HepG2 (cell line): ENCODE measurements at regions not wholly inside any gene's neighbourhood (a gene's known extent, or its start where the extent isn't known, plus 50 kb on each side); places are given as distances from the start of the nearest gene placed in this dataset.

Source experiments
- ATAC-seq: fragments of 200-7000 bp; cut with Tn5 transposase; 3 replicates; pipeline ENCODE4 v1.9.1; 2020; ENCODE audit warnings: mild to moderate bottlenecking, moderate library complexity
- BruUV-seq: library from RNA; stranded (reverse); fragments of 400-500 nt; replicated peaks from 2 replicates; lab custom pipeline; 2021; lab: Mats Ljungman, UMichigan
- CTCF ChIA-PET: fragments of 300-600 bp; formaldehyde crosslinking; extraction: SDS; loops from one replicate; lab custom pipeline; 2021; ENCODE audit warnings: low total read pairs, inconsistent platforms, low intra/inter-chr PET ratio; lab: Yijun Ruan, JAX
- POLR2A ChIA-PET: fragments of 350-600 bp; sonication (Branson Sonifier 250); formaldehyde crosslinking; loops from one replicate; lab custom pipeline; 2020; ENCODE audit warnings: antibody characterized with exemption, inconsistent platforms; lab: Yijun Ruan, JAX
- DNase-seq: peaks from one replicate; pipeline ENCODE4 v3.0.0-alpha.2; 2015; ENCODE audit warnings: low spot score
- FAIRE-seq: peaks from 3 replicates; lab custom pipeline; 2011; peaks lifted over from hg19 to GRCh38; lab: Jason Lieb, UNC
- H2AFZ ChIP-seq: one replicate; pipeline ENCODE4 v1.6.1; 2011; ENCODE audit warnings: low read length, inconsistent platforms
- H3K27ac ChIP-seq: fragments of 300-600 bp; 3 replicates; pipeline ENCODE4 v1.8.0; 2011; ENCODE audit warnings: mixed run types, mild to moderate bottlenecking, mixed read lengths, low read length, inconsistent platforms; ENCODE audit not compliant: insufficient read depth; ENCODE audit errors: extremely low read length
- H3K27me3 ChIP-seq, 2 experiments: fragments of 200-600 bp in 1 of 2; 2 replicates in 1 of 2; 3 replicates in 1 of 2; pipeline versions ENCODE4 v1.6.0 to v1.8.0; 2011; ENCODE audit warnings: low read length in 2 of 2, mild to moderate bottlenecking in 2 of 2, moderate library complexity in 2 of 2, inconsistent platforms in 1 of 2; ENCODE audit not compliant: insufficient read depth in 2 of 2, control insufficient read depth in 1 of 2
- H3K36me3 ChIP-seq, 2 experiments: fragments of 200-600 bp in 1 of 2; replicated peaks in 1 of 2; 2 replicates in 1 of 2; 3 replicates in 1 of 2; pipeline versions ENCODE4 v1.5.1 to v1.8.0; 2011; ENCODE audit warnings: low read length in 2 of 2, inconsistent platforms in 1 of 2; ENCODE audit not compliant: insufficient read depth in 2 of 2, control insufficient read depth in 1 of 2
- H3K4me1 ChIP-seq: 2 replicates; pipeline ENCODE4 v1.5.1; 2012; ENCODE audit warnings: low read length, inconsistent platforms; ENCODE audit not compliant: insufficient read depth
- H3K4me2 ChIP-seq: 2 replicates; pipeline ENCODE4 v1.6.0; 2011; ENCODE audit warnings: low read depth, low read length, inconsistent platforms
- H3K4me3 ChIP-seq, 3 experiments: fragments of 200-600 bp in 1 of 3; sonication (generic), shearing (Covaris generic) in 1 of 3; replicated peaks in 1 of 3; 2 replicates each; pipeline ENCODE4 v1.5.1; 2011 to 2016; ENCODE audit warnings: low read length in 3 of 3, inconsistent platforms in 2 of 3, low read depth in 2 of 3, mild to moderate bottlenecking in 2 of 3, control low read depth in 1 of 3, mixed read lengths in 1 of 3; ENCODE audit not compliant: insufficient read depth in 1 of 3
- H3K79me2 ChIP-seq: one replicate; pipeline ENCODE4 v1.6.1; 2011; ENCODE audit warnings: low read length, inconsistent platforms; ENCODE audit not compliant: insufficient read depth
- H3K9ac ChIP-seq: 2 replicates; pipeline ENCODE4 v1.6.0; 2011; ENCODE audit warnings: mild to moderate bottlenecking, low read depth, low read length, inconsistent platforms; ENCODE audit not compliant: insufficient read depth
- H3K9me3 ChIP-seq: 2 replicates; pipeline ENCODE4 v1.5.1; 2012; ENCODE audit warnings: mild to moderate bottlenecking, low read length
- H4K20me1 ChIP-seq: 2 replicates; pipeline ENCODE4 v1.6.0; 2011; ENCODE audit warnings: inconsistent platforms, mild to moderate bottlenecking, low read length, moderate library complexity; ENCODE audit not compliant: insufficient read depth
- DNMT3B ChIP-seq: conservative IDR thresholded peaks from 2 replicates; pipeline ENCODE4 v1.6.1; 2016; ENCODE audit warnings: missing biosample characterization, control low read depth
- FOXO1 ChIP-seq: sonication (generic); formaldehyde crosslinking; IDR thresholded peaks from 2 replicates; pipeline ENCODE4 v1.4.0; 2020; ENCODE audit warnings: missing genetic modification reagents
- GMEB1 ChIP-seq: sonication (generic); formaldehyde crosslinking; IDR thresholded peaks from 2 replicates; pipeline ENCODE4 v1.5.1; 2020; ENCODE audit warnings: missing genetic modification reagents, mild to moderate bottlenecking, borderline replicate concordance
- GTF3A ChIP-seq: sonication (generic); formaldehyde crosslinking; conservative IDR thresholded peaks from 2 replicates; pipeline ENCODE4 v1.4.0; 2020; ENCODE audit warnings: mild to moderate bottlenecking, missing genetic modification reagents
- HCFC1 ChIP-seq: fragments of 150-350 bp; IDR thresholded peaks from 2 replicates; pipeline ENCODE4 v1.6.1; 2014; ENCODE audit warnings: low read depth, low read length
- HOXA7 ChIP-seq: sonication (generic); formaldehyde crosslinking; IDR thresholded peaks from 2 replicates; pipeline ENCODE4 v1.8.1; 2022; ENCODE audit warnings: mild to moderate bottlenecking, missing genetic modification reagents, moderate library complexity
- JARID2 ChIP-seq: sonication (generic); formaldehyde crosslinking; IDR thresholded peaks from 2 replicates; pipeline ENCODE4 v1.8.1; 2023; ENCODE audit warnings: missing genetic modification reagents, inconsistent platforms; ENCODE audit not compliant: insufficient replicate concordance
- NFYC ChIP-seq: IDR thresholded peaks from 2 replicates; pipeline ENCODE4 v1.6.1; 2016; ENCODE audit warnings: missing genetic modification reagents, missing compliant biosample characterization
- PRDM15 ChIP-seq: sonication (generic); formaldehyde crosslinking; IDR thresholded peaks from 2 replicates; pipeline ENCODE4 v1.4.0; 2020; ENCODE audit warnings: missing genetic modification reagents
- RARG ChIP-seq: sonication (generic); formaldehyde crosslinking; IDR thresholded peaks from 2 replicates; pipeline ENCODE4 v1.4.0; 2020; ENCODE audit warnings: low read depth, mild to moderate bottlenecking, missing genetic modification reagents
- RELA ChIP-seq: sonication (generic); formaldehyde crosslinking; IDR thresholded peaks from 2 replicates; pipeline ENCODE4 v1.4.0; 2020; ENCODE audit warnings: missing genetic modification reagents
- RFXANK ChIP-seq: IDR thresholded peaks from 2 replicates; pipeline ENCODE4 v1.6.1; 2016
- ZFP36 ChIP-seq: fragments of 150-350 bp; IDR thresholded peaks from 2 replicates; pipeline ENCODE4 v1.6.1; 2018; ENCODE audit warnings: borderline replicate concordance, low read length, low read depth; ENCODE audit not compliant: partially characterized antibody
- ZNF160 ChIP-seq: sonication (generic); formaldehyde crosslinking; IDR thresholded peaks from 2 replicates; pipeline ENCODE4 v1.8.0; 2022; ENCODE audit warnings: mild to moderate bottlenecking, inconsistent platforms, missing genetic modification reagents
- ZNF549 ChIP-seq: sonication (generic); formaldehyde crosslinking; IDR thresholded peaks from 2 replicates; pipeline ENCODE4 v1.5.0; 2020; ENCODE audit warnings: missing genetic modification reagents
- ZNF562 ChIP-seq: sonication (generic); formaldehyde crosslinking; IDR thresholded peaks from 2 replicates; pipeline ENCODE4 v1.8.0; 2022; ENCODE audit warnings: missing genetic modification reagents, borderline replicate concordance
- ZNF580 ChIP-seq: IDR thresholded peaks from 2 replicates; pipeline ENCODE4 v1.6.1; 2016; ENCODE audit warnings: low read depth, borderline replicate concordance
- ZSCAN31 ChIP-seq: sonication (generic); formaldehyde crosslinking; IDR thresholded peaks from 2 replicates; pipeline ENCODE4 v1.5.0; 2020; ENCODE audit warnings: low read depth, mild to moderate bottlenecking, missing genetic modification reagents
- in situ Hi-C: cut with HindIII; loops from 2 replicates; pipeline ENCODE4 v1.10.0; 2017; ENCODE audit warnings: low pct_unique_long_range_greater_than_20kb; ENCODE audit not compliant: extremely low pct_ligation_motif_present
- intact Hi-C: fragments of 100-400 bp; cut with micrococcal nuclease; formaldehyde crosslinking; loops from one replicate; pipeline ENCODE4 v1.10.0; 2022; ENCODE audit not compliant: unreplicated experiment

- no peak for TF ChIP-seq ZNF549 (CRISPR knock-in tag)
- TF ChIP-seq HOXA7 (CRISPR knock-in tag): no peak
- no peak for TF ChIP-seq RFXANK (CRISPR knock-in tag)
- TF ChIP-seq HCFC1: no peak
Observed at GRCh38 chr5:67974471-67974870, 241.1 kb upstream of the PIK3R1 start (continued).

GRCh38 chr5:67974054-67974453, 241.5 kb upstream of the PIK3R1 start:
- Histone ChIP-seq H3K9me3 (no peaks in the 10 kb centered on the region), H3K79me2 (no peaks in the 10 kb centered on the region), H3K4me1 (peaks cover 17% of the 10 kb centered on the region), H3K27me3 (no peaks in the 10 kb centered on the region), H2AFZ (no peak overlapping the region), H3K36me3 (no peaks in the 10 kb centered on the region), H3K4me3 (no peak overlapping the region), H3K27ac (no peak overlapping the region), H3K9ac (no peak overlapping the region), H4K20me1 (no peaks in the 10 kb centered on the region), H3K4me2 (no peak overlapping the region)
- in situ Hi-C loops (no loop called here), intact Hi-C loops (no loop called here)
- ChIA-PET POLR2A (no interaction called here), CTCF (no interaction called here)
- DNase-seq (no peak), FAIRE-seq (no peak), ATAC-seq (no peak)
- TF ChIP-seq ZNF549 (CRISPR knock-in tag) (no peak), RARG (CRISPR knock-in tag) (no peak), ZNF160 (CRISPR knock-in tag) (no peak), ZNF580 (CRISPR knock-in tag) (no peak), GTF3A (CRISPR knock-in tag) (no peak), ZFP36 (no peak), GMEB1 (CRISPR knock-in tag) (no peak), PRDM15 (CRISPR knock-in tag) (no peak), ZNF562 (CRISPR knock-in tag) (no peak), NFYC (CRISPR knock-in tag) (no peak), RELA (CRISPR knock-in tag) (no peak), FOXO1 (no peak), DNMT3B (CRISPR knock-in tag) (no peak), JARID2 (no peak), ZSCAN31 (CRISPR knock-in tag) (no peak)
- BruUV-seq: no TSS peak
